Prostate gland (tissue), 2 donors: ENCODE measurements at regions not wholly inside any gene's neighbourhood (a gene's known extent, or its start where the extent isn't known, plus 50 kb on each side); places are given as distances from the start of the nearest gene placed in this dataset.

Experiments
- POLR2A ChIP-seq: fragments of 450-650 bp; IDR thresholded peaks from one replicate; pipeline ENCODE4 v1.6.1; 2016; ENCODE audit warnings: antibody characterized with exemption, mild to moderate bottlenecking
- TF ChIP-seq, protein P1 (sequence below), 4 experiments: fragments of 200-600 bp in 2 of 4; fragments of 450-650 bp in 2 of 4; sonication (generic) in 2 of 4; IDR thresholded peaks; 1 replicate in 3 of 4; 2 replicates in 1 of 4; pipeline ENCODE4 v1.5.1; 2016 to 2019; ENCODE audit warnings: antibody characterized with exemption in 4 of 4, mild to moderate bottlenecking in 2 of 4, moderate library complexity in 2 of 4

DNA sequence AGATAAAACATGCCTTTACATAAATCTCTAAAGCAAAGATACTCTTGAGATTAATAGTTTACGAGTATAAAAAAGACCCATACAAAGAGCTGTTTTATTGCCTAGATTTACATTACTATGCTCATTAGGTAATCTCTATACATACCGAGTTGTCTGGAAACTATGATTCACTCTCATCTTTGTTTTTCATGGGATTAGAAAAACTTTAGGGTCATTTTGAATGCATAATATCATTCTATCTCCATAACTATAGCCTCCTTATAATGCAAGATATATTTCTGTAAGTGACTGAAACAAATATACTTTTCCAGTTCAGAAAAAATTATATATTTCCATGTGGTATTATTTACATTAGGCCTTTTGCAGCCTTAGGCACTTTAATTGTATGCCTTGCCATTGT is 1088.7 kb upstream of the ARRDC3 start:
- TF ChIP-seq, protein P1, sequence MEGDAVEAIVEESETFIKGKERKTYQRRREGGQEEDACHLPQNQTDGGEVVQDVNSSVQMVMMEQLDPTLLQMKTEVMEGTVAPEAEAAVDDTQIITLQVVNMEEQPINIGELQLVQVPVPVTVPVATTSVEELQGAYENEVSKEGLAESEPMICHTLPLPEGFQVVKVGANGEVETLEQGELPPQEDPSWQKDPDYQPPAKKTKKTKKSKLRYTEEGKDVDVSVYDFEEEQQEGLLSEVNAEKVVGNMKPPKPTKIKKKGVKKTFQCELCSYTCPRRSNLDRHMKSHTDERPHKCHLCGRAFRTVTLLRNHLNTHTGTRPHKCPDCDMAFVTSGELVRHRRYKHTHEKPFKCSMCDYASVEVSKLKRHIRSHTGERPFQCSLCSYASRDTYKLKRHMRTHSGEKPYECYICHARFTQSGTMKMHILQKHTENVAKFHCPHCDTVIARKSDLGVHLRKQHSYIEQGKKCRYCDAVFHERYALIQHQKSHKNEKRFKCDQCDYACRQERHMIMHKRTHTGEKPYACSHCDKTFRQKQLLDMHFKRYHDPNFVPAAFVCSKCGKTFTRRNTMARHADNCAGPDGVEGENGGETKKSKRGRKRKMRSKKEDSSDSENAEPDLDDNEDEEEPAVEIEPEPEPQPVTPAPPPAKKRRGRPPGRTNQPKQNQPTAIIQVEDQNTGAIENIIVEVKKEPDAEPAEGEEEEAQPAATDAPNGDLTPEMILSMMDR (IDR thresholded peaks at IDR 0.05), result no peak
- no peak for TF ChIP-seq POLR2A
